Choroid plexus epithelial cell (primary cell): ENCODE measurements at regions not wholly inside any gene's neighbourhood (a gene's known extent, or its start where the extent isn't known, plus 50 kb on each side); places are given as distances from the start of the nearest gene placed in this dataset.

Experiments used
- DNase-seq: peaks from one replicate; pipeline ENCODE4 v3.0.0-alpha.2; 2010; ENCODE audit warnings: low read depth
- H3K4me3 ChIP-seq: 2 replicates; pipeline ENCODE4 v1.5.1; 2011; ENCODE audit warnings: low read depth, mild to moderate bottlenecking, control low read depth, low read length, moderate library complexity
- TF ChIP-seq, protein P1 (sequence below): conservative IDR thresholded peaks from 2 replicates; pipeline ENCODE4 v1.5.1; 2011; ENCODE audit warnings: low read depth, mild to moderate bottlenecking, control low read depth, inconsistent platforms, low read length, moderate library complexity

DNA sequence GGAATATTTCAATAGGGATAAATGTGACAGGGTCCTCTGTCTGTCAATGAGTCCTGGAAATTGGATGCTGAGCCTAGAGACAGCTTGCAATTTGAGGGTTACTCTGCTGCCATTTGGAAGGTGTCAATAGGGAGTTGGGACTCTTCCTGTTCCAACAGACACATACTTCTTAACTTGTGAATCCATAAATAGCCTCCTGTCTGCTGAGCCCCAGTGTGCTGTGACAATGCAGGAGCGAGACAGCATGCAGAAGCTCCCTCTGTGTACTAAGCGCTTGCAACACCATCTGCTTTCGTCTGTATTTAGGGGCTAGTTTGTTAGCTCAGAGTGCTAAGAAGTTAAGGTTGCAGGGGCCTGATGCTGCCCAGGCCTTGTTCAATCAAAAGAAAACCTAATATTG is 58.5 kb upstream of the GPR12 start:
- DNase-seq: no peak
- H3K4me3 ChIP-seq: no peak overlapping the region
- TF ChIP-seq, protein P1, sequence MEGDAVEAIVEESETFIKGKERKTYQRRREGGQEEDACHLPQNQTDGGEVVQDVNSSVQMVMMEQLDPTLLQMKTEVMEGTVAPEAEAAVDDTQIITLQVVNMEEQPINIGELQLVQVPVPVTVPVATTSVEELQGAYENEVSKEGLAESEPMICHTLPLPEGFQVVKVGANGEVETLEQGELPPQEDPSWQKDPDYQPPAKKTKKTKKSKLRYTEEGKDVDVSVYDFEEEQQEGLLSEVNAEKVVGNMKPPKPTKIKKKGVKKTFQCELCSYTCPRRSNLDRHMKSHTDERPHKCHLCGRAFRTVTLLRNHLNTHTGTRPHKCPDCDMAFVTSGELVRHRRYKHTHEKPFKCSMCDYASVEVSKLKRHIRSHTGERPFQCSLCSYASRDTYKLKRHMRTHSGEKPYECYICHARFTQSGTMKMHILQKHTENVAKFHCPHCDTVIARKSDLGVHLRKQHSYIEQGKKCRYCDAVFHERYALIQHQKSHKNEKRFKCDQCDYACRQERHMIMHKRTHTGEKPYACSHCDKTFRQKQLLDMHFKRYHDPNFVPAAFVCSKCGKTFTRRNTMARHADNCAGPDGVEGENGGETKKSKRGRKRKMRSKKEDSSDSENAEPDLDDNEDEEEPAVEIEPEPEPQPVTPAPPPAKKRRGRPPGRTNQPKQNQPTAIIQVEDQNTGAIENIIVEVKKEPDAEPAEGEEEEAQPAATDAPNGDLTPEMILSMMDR: no peak

DNA sequence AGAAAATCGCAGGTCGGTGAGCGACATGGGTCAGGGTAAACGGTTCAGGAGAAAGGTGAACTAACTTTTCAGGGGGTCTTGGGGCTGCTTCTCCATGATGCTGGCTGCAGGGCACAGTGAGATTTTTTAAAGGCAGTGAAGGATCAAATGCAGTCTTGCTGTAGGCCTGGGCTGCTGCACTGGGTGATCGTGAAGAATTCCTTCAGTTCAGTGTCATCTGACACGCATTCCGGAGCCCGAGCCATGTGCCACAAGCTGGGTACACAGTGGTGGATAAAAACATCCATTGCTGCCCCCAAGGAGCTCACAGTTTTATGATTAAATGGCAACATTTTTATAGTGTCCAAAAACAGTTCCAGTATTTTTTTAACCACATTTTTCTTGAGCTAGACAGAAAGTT is 56.3 kb upstream of the GPR12 start:
- TF ChIP-seq, protein P1: no peak
- DNase-seq: no peak
- no peak overlapping the region for H3K4me3 ChIP-seq

DNA sequence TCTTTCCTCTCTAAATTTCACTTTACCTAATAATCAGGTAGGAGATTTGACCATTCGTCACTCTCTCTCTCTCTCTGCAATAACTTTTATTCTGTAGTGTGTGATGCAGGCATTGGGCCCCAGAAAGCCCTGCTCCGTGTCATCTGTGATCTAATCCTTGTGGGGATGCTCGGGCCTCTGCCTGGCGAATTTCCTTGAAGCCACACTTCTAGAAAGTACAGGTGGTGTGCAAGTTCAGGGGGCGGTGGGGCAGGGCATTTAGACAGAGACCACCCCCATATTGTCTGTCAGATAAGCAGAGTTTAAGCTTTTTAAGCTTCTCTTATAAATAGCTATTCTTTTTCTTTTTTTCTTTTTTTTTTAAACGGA is 53.4 kb upstream of the GPR12 start:
- TF ChIP-seq, protein P1: no peak
- H3K4me3 ChIP-seq: no peak overlapping the region
- DNase-seq: no peak

DNA sequence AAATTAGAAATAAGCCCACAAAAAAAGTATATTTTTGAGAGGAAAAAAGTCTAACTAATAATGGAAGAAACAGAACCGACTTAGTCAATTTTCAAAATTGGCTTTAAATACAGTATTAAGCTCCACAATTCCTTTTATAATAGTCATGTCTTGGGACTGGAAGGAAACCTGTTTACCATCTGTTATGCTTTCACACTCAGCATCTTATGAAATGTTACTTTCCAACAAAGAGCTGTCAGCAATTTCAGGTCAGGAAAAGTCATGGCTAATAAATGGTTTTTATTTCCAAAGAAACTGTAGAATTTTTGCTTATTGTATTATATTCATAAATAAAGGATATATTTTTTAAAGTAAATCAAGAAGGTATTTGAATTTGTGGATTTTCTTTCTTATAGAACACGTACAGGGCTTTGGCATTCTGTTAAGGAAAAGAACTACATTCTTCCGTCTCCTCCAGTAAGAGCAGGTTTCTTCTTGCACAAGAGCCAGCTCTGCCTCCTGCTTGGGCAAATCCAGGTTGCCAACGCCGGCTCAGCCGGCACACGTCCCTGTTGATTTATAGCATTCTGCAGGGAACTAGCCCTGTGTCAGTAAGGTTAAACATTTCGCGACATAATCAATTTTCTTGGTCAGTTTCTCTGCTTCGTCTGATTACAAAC is 52.9 kb upstream of the GPR12 start:
- no peak overlapping the region for H3K4me3 ChIP-seq
- DNase-seq: no peak
- TF ChIP-seq, protein P1: no peak

DNA sequence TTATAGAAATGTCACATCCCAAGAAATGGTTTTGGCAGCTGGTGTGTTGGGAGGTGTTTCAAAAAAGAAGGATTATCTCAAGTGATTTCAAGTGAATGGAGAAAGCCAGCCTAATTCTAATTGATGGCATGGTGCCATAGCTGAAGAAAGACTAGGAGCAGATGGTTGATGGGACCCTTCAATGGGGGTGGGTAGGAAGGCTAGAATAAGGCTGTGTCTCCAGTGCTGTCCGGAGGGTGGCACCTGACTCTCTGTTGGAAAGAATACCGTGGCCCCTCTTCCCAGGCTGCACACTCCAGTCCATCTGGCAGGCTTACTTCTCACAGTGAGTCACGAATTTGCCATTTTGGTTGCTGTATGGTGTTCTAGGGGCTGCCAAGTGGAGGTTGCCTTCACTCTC is 51.0 kb upstream of the GPR12 start:
- TF ChIP-seq, protein P1: no peak
- no peak for DNase-seq
- no peak overlapping the region for H3K4me3 ChIP-seq
